ENCODE measurements at regions not wholly inside any gene's neighbourhood (a gene's known extent, or its start where the extent isn't known, plus 50 kb on each side); places are given as distances from the start of the nearest gene placed in this dataset.

DNA sequence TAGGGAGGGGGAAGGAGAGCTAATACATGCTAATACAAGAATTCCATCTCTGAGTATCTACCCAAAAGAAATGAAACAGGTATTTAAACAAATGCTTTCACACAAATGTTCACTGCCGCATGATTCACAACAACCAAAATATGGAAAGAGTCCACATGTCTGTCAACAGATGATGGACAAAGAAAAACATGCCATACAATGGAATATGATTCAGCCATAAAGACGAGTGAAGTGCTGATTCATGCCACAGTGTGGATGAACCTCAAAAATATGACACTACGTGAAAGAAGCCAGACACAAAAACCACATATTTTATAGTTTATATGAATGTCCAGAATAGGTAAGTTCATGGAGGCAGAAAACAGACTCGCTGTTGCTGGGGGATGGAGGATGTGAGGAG is 321.4 kb downstream of the FOXL1 start:
- DNase-seq (ENCODE audit: low read depth in 1 of 2, low spot score in 1 of 2) = no peak

DNA sequence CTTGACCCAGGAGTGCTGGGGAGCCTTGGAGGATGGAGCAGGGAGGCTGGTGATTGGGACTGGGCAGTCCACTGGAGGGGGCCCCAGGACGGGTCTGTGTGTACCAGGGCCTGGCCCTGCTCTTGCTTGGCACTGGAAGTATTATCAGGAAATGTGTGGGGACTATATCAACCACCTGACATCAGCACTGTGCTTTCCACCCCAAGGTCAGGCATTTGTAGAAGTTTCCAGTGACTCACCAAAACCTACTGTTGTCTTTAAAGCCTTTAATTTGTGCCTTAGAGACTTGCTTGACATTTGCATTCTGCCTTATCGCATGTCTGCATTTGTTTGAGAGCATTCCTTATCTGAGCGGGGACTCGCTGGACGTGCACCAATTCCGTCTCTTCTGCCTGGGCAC is 323.1 kb downstream of the FOXL1 start:
- no peak for DNase-seq (ENCODE audit: low read depth in 1 of 2, low spot score in 1 of 2)

DNA sequence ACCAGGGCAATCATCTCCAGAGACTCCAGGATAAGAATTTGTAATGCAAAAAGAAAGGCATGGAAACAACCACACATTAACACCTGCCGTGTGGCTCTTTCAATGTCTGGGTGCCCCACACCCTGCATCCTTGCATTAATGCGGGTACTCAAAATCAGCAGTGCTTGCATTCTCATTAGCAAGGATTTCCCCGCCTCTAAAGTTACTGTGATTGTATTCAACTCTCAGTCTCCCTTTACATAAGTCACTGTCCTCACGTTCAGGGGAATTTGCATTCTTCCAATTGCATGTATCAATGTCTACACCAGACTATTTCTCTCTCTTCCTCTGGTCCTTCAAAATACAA is 324.3 kb downstream of the FOXL1 start:
- DNase-seq (ENCODE audit: low read depth in 1 of 2, low spot score in 1 of 2) = no peak

GRCh38 chr16:86903068-86903467 is 324.7 kb downstream of the FOXL1 start:
- DNase-seq (ENCODE audit: low read depth in 1 of 2, low spot score in 1 of 2) = no peak

DNA sequence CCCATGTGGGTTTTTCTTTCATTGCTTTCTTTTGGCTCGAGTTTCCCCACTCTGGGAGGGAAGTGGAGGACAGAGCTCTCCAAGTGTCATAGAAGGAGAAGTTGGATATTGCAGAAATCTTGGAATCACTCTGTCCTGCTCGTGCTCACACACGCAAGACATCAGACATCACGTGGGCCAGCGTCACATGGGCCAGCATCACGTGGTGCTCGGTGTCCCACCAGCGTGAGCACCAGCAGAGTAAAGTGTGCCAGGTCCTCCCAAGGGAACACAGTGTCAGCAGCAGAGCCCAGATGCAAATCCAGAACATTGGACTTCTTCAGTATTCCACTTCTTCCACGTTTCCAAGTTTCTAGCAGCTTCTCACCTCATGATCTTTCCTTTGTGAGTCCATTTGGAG is 327.0 kb downstream of the FOXL1 start:
- DNase-seq (ENCODE audit: low read depth in 1 of 2, low spot score in 1 of 2) = no peak

- DNase-seq (ENCODE audit: low read depth in 1 of 2, low spot score in 1 of 2) = no peak
These were observed 328.3 kb downstream of the FOXL1 start for GRCh38 chr16:86906623-86907022.

GRCh38 chr16:86909359-86910160 is 331.2 kb downstream of the FOXL1 start:
- no peak for DNase-seq (ENCODE audit: low read depth in 1 of 2, low spot score in 1 of 2)

DNA sequence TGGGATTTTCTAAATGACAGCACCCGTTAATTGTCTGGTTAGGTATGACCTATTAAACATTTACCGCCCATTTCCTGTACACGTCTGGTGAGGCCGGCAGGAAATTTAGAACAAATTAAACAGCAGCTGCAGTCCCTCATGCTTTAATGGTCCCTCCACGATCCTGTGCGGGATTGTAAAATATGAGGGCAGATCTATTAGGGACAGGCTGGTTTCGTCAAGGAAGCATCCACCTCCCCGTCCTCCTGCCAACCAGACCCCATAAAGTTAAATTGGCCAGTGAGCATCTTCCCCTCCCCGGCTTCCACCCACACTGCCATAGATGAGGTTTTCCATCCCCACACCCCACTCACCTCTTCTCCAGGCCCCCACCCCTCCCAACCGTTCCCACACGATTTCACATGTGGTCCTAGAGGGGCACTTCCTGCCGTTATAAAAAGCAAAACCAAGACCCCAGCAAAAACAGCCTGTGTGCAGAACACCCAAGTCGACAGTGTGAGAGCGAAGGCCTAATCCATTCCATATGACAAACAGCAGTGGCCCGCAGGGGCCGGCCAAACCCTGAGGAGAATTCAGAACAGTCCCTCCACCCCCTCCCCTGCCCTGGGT is 331.9 kb downstream of the FOXL1 start:
- DNase-seq (ENCODE audit: low read depth in 1 of 2, low spot score in 1 of 2) = no peak

DNA sequence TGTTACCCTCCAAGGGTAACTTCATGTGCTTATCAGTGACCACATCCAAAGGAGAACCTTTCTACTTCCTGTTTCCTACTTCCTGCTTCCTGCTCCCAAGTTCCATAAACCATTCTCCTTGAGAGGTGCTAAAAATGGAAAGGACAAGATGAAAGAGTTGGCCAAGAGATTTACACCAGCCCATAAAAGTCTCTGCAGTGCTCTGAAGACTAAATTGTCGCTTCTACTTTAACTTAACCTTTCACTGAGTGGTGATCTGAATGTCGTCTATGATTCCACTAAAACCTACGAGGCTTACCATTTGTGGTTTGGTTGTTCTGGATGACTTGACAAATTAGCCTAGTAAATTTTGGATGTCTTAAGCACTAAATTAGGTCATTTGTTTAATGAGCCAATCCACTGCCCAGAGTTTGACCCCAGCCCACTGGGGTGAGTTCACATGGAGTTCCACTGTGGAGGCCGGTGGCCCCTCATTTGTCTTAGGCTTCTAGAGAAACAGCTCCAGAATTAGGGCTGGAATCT is 333.1 kb downstream of the FOXL1 start:
- no peak for DNase-seq (ENCODE audit: low read depth in 1 of 2, low spot score in 1 of 2)

- no peak for DNase-seq (ENCODE audit: low read depth in 1 of 2, low spot score in 1 of 2)
These were observed 335.5 kb downstream of the FOXL1 start for GRCh38 chr16:86913886-86914285.

- DNase-seq (ENCODE audit: low read depth in 1 of 2, low spot score in 1 of 2) = no peak
These were observed 336.7 kb downstream of the FOXL1 start for GRCh38 chr16:86914876-86915717.

DNA sequence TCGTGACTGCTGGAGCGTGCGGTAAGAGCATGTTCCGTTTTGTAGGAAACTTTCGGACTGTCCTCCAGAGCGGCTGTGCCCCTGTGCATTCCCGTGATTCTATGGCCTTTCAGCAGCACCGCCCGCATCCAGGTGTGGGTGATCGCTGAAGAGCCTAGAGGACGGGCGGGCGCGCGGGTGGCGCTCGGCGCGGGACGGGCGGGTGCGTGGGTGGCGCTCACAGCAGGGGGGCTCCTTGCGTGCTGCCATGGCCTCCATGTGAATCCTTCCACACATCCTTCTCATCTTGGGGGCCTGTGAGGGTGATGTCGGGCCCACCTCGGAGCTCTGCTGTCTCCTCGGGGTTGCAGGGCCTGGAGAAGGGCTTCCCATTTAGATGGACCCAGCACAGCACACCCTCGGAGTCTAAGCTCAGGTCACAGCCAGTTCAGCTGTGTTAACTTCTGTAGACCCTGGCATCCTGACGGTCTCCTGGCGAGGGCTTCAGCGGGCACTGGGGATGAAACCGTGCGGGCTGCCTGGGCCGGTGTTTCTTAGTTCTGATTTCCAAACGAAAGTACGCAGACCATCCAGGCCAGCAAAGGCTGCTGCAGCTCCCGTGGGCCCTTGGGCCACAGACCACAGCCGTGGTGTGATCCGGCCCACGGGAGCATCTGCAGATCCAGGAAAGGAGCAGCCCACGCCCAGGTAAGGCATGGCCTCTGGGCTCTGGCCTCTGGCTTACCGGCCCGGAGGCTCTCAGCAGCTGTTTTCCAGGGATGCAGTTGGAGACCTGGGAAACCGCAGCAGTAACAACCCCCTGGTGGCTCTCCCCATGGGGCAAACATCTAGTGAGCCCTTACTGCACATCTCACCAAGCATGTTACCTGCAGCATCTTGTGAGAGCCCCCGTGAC is 339.4 kb downstream of the FOXL1 start:
- no peak for DNase-seq (ENCODE audit: low read depth in 1 of 2, low spot score in 1 of 2)

DNA sequence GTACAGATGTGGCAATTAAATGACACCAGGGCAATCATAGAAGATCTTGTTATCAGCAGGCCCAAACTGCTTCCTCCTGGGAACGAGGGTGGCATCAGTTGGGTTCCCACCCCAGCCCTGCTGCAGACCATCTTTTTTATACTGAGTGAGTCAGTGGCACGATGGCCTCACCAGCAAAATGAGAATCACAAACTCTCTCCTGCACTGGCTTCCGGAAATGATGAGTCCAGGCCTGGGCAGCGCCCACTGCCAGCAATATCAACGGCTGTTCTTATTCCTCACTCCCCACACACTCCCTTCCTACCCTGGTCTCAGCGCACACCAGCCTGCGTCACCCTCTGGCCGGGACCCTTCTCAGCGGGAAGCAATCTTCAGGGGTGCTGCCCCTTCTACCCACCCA is 340.3 kb downstream of the FOXL1 start:
- DNase-seq (ENCODE audit: low read depth in 1 of 2, low spot score in 1 of 2) = no peak

DNA sequence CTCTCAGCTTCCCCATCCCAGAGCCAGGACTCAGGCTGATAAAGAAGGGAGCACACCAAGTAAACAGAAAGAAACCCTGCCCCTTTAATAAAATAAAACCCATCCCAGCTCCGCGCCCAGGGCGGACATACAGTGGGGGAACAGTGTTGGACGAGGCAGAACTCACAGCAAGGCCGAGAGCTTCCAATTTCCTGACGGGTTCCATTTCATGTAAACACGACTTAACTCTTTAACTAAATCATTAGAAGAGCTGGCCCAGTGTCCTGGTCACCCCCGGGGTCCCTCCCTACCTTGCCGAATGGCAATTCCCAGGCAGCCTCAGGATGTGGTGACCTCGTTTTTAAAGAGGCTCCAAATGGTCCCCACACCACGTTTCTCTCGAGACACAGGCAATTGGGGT is 340.7 kb downstream of the FOXL1 start:
- DNase-seq (ENCODE audit: low read depth in 1 of 2, low spot score in 1 of 2) = no peak

- DNase-seq (ENCODE audit: low read depth in 1 of 2, low spot score in 1 of 2) = no peak
These were observed 341.4 kb downstream of the FOXL1 start for GRCh38 chr16:86919578-86920305.

- DNase-seq (ENCODE audit: low read depth in 1 of 2, low spot score in 1 of 2) = no peak
These were observed 342.9 kb downstream of the FOXL1 start for GRCh38 chr16:86921289-86921688.

- DNase-seq (ENCODE audit: low read depth in 1 of 2, low spot score in 1 of 2) = no peak
These were observed 344.0 kb downstream of the FOXL1 start for GRCh38 chr16:86922311-86922710.

- DNase-seq (ENCODE audit: low read depth in 1 of 2, low spot score in 1 of 2) = no peak
These were observed 345.3 kb downstream of the FOXL1 start for GRCh38 chr16:86923656-86924055.

- DNase-seq (ENCODE audit: low read depth in 1 of 2, low spot score in 1 of 2) = no peak
These were observed 346.2 kb downstream of the FOXL1 start for GRCh38 chr16:86924537-86924936.

GRCh38 chr16:86925067-86925791 is 346.9 kb downstream of the FOXL1 start:
- no peak for DNase-seq (ENCODE audit: low read depth in 1 of 2, low spot score in 1 of 2)
